Breast epithelium (tissue), 3 donors: ENCODE measurements at regions not wholly inside any gene's neighbourhood (a gene's known extent, or its start where the extent isn't known, plus 50 kb on each side); places are given as distances from the start of the nearest gene placed in this dataset.

ENCODE experiments used
- POLR2A ChIP-seq: fragments of 450-650 bp; IDR thresholded peaks from one replicate; pipeline ENCODE4 v1.6.1; 2016; ENCODE audit warnings: antibody characterized with exemption, mild to moderate bottlenecking, moderate library complexity
- POLR2AphosphoS5 ChIP-seq, 3 donors: sonication (generic); formaldehyde crosslinking; IDR thresholded peaks; one replicate each; pipeline ENCODE4 v1.6.1; 2017; ENCODE audit warnings: antibody characterized with exemption in 3 of 3
- TF ChIP-seq, protein P1 (sequence below), 3 donors: fragments of 450-650 bp; IDR thresholded peaks; one replicate each; pipeline ENCODE4 v1.5.1; 2016 to 2017; ENCODE audit warnings: antibody characterized with exemption in 3 of 3, mild to moderate bottlenecking in 3 of 3, moderate library complexity in 3 of 3

DNA sequence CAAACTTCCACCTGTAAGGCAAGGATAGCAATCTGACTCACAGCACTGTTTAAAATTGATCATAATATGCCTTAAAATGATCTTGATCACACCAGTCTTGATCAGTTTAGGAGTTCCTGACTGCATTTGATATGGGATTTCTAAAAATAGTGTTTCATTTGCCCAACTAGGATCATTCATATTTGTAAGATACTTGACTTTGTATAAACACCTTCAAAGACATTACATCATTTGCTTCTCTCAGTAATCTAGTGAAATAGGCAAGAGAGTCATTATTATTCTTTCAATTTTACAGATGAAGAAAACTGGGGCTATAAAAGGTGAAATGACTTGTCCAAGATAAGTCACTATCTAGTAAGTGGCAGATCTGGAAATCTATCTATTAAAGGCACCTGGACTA is 521.1 kb downstream of the GATA3 start:
- TF ChIP-seq, protein P1, sequence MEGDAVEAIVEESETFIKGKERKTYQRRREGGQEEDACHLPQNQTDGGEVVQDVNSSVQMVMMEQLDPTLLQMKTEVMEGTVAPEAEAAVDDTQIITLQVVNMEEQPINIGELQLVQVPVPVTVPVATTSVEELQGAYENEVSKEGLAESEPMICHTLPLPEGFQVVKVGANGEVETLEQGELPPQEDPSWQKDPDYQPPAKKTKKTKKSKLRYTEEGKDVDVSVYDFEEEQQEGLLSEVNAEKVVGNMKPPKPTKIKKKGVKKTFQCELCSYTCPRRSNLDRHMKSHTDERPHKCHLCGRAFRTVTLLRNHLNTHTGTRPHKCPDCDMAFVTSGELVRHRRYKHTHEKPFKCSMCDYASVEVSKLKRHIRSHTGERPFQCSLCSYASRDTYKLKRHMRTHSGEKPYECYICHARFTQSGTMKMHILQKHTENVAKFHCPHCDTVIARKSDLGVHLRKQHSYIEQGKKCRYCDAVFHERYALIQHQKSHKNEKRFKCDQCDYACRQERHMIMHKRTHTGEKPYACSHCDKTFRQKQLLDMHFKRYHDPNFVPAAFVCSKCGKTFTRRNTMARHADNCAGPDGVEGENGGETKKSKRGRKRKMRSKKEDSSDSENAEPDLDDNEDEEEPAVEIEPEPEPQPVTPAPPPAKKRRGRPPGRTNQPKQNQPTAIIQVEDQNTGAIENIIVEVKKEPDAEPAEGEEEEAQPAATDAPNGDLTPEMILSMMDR (IDR thresholded peaks at IDR 0.05): no peak
- TF ChIP-seq POLR2AphosphoS5 (IDR thresholded peaks at IDR 0.05) (no peak), POLR2A (no peak)
